IPS-18c (cell line): ENCODE measurements at regions not wholly inside any gene's neighbourhood (a gene's known extent, or its start where the extent isn't known, plus 50 kb on each side); places are given as distances from the start of the nearest gene placed in this dataset.

Experiments used
- H3K4me3 ChIP-seq: 2 replicates; pipeline ENCODE4 v1.7.0; 2013; ENCODE audit warnings: low read depth, mild to moderate bottlenecking, low read length, moderate library complexity; ENCODE audit not compliant: insufficient read depth
- H3K9me3 ChIP-seq: one replicate; pipeline ENCODE4 v1.6.1; 2013; ENCODE audit warnings: mild to moderate bottlenecking, low read length, moderate library complexity; ENCODE audit not compliant: control insufficient read depth, insufficient read depth

DNA sequence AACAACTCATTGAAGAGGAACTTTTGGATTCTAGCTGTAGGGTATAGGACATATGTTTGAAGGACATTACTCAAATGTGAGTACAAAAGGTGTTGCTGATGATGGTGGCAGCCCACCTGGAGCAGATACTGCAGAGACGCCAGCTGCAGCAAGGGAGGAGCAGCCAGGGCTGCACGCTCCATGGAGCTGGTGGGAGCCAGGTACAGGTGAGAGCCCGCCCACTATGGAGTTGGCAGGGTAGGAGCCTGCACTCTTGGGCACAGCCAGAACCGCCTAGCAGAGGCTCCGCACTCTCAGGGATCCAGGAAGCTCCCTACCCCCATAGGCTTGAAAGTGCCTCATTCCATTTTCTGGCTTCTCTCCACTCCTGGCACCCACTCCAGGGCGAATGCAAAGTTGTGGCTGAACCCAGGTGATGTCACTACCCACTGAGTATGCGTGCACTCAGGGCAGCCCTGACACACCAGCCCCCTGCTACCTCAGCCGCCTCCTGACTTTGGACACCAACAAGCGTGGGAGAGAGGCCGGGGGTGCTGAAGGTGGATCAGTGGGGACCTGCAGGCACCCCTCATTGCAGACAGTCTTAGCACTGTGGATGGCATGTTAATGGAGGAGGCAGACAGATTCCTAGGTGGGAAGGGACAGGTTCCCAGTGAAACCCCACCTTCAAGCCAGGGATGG, 761.1 kb downstream of the IPMK start:
- H3K9me3 ChIP-seq: no peaks in the 10 kb centered on the region
- H3K4me3 ChIP-seq: no peak overlapping the region

DNA sequence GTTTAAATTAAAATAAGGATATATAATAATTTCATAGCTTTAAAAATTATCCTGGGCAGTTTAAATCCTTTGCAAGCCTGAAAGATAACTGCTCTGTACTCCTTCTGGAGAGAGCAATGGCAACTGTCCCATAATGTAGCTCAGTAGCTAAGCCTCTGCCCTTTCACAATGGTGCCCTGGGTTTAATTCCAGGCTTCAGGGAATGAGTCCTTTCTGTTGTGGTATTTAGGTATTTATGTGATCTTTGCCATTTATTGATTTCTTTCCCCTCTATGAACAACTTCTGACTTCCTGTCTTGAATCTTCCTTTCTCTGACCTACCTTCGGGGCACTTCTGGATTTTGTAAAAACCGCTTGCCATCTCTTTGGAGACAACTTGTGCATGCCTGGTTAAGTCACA, 773.2 kb downstream of the IPMK start:
- Histone ChIP-seq H3K9me3 (no peaks in the 10 kb centered on the region), H3K4me3 (no peak overlapping the region)

GRCh38 chr10:57482259-57482658, 785.4 kb downstream of the IPMK start:
- H3K9me3 ChIP-seq: no peaks in the 10 kb centered on the region
- no peak overlapping the region for H3K4me3 ChIP-seq

DNA sequence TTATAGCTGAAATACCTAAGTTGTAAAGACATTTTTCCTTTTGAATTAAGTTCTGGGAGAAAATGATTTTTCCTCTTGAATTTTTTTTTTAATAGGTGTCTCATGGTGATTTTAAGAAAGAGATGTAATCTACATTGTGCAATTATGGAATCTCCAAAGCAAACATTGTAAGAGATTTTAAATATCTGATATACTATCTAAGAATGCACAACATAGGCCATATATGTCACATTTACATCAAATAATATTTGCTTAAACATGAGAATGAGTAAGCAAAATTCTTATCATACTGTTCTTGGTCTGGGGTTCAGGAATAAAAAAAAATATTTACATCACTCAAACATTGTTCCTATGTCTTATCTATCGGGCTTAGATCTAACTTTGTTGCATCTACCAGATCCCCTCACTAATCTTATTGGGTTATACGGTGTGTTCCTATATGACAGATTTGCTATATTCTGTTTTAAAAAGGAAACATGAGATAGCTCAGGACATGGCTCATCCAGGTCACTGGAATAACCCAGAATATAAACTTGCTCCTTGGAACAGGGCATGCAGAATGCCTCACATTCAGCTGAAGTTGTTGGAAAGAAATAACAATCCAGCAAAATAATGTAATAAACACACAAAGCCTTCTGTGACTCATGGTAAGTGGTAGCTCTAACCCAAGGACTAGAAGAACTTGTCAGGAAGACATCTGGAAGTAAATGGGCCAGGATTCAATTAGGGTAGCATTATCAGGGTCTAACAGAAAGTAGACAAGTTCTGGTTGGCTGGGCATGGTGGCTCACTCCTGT, 794.7 kb downstream of the IPMK start:
- Histone ChIP-seq H3K4me3 (no peak overlapping the region), H3K9me3 (no peaks in the 10 kb centered on the region)

DNA sequence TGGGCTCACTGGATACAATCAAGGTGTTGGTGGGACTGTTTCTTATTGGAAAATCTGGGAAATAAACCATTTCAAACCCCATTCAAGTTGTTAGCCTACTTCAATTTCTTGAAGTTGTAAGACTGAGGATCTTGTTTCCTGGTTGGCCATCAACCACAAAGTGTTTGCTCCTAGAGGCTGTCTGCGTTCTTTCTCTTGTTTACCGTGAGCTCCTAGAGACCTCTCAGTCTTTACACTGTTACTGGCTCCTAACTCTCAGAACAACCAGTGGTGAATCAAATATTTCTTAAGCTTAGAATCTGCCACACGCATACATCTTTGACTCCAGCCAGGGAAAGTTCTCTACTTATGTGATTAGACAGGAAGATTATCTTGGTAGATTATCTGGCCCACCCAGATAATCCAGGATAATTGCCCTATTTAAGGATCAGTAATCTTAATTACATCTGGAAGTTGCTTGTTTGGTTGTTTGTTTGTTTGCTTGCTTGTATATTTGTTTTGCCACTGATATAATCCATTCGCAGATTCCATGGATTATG, 798.7 kb downstream of the IPMK start:
- Histone ChIP-seq H3K9me3 (no peaks in the 10 kb centered on the region), H3K4me3 (no peak overlapping the region)

GRCh38 chr10:57465155-57465554, 802.5 kb downstream of the IPMK start:
- H3K4me3 ChIP-seq: no peak overlapping the region

DNA sequence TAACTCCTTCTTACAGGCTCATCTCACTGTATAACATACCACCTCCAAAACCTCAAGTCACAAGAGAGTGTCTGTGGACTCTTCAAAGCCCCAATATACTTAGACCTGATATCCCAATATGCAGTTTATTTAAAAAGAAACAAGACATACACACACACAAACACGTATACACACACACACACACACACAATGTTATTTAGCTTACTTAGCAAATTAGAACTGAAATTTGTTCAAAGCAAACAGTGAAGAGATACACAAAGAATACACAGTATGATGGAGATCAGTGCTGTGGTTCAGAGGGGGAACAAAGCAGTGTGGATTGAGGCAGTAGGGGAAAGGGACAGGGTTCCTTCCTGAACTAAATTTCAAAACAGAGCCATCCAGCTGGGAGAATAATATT, 807.2 kb downstream of the IPMK start:
- no peaks in the 10 kb centered on the region for H3K9me3 ChIP-seq
- no peak overlapping the region for H3K4me3 ChIP-seq

More at GRCh38 chr10:57465155-57465554, 802.5 kb downstream of the IPMK start:
- no peaks in the 10 kb centered on the region for H3K9me3 ChIP-seq

- H3K9me3 ChIP-seq: no peaks in the 10 kb centered on the region
- H3K4me3 ChIP-seq: no peak overlapping the region
These were observed 809.7 kb downstream of the IPMK start for GRCh38 chr10:57457972-57458512.

DNA sequence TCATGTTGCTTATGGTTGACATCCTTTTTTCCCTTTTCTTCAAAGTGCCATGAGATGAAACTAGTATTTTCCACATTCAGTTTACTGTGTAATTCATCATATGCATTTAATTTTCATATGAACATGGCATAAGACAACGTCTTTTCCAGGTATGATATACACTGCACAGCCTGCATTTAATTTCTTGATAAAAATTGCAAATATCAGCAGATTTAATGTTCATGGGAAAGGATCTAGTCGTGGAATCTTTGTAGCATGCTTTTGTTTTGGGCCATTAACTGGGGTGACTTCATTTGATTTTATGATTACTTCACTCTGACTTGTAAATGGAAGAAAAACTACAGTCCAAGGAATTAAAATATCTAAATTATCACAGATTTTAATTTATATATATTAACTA, 837.3 kb downstream of the IPMK start:
- no peaks in the 10 kb centered on the region for H3K9me3 ChIP-seq
- H3K4me3 ChIP-seq: no peak overlapping the region

- H3K9me3 ChIP-seq: peaks cover 2% of the 10 kb centered on the region
- H3K4me3 ChIP-seq: no peak overlapping the region
These were observed 846.8 kb downstream of the IPMK start for GRCh38 chr10:57420881-57421280.

DNA sequence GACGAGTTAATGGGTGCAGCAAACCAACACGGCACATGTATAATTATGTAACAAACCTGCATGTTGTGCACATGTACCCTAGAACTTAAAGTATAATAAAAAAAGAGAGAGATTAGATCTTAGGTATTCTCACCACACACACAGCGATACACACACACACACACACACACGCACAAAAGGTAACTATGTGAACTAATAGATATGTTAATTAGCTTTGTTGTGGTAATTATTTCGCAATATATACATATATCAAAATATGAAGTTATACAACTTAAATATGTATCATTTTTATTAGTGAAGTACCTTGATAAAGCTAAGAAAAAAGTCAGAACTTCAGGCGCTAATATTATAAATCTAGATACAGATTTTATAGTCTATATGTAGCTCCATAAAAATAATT, 849.2 kb downstream of the IPMK start:
- H3K4me3 ChIP-seq: no peak overlapping the region
- peaks cover 2% of the 10 kb centered on the region for H3K9me3 ChIP-seq

DNA sequence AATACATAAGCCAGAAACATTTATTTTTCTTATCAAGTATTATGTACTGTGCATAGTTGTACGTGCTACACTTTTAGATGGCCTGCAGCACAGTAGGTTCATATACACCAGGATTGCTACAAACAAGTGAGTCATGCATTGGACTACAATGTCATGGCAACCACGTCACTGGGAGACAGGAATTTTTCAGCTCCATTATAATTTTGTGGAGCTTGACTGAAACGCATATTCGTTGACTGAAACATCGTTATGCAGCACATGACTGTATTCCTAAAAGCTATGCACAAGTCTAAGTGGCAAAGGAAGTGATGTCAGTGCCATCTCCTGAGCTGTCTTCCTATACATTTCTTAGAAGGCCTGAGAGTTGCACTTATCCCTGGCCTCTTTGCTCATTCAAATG, 871.8 kb downstream of the IPMK start:
- Histone ChIP-seq H3K9me3 (no peaks in the 10 kb centered on the region), H3K4me3 (no peak overlapping the region)

GRCh38 chr10:57367412-57367811, 900.3 kb downstream of the IPMK start:
- H3K9me3 ChIP-seq: no peaks in the 10 kb centered on the region
- no peak overlapping the region for H3K4me3 ChIP-seq

DNA sequence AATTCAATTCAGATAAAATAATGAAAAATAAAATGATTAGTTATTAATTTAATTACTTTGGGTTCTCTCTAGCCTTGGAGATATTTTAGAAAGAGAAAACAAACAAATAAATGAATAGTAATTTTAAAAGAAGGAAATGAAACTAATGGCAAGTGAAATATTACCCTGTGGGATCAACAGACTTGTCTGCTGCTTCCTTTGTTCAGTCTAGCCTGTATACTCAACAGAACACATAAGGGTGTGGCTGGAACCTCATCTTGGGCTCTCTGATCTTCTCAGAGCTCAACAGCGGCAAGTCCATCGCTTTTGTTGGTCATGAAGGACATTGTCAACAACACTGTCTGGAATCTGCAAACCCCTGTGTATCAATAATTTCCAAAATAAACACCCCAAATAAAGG, 904.9 kb downstream of the IPMK start:
- no peaks in the 10 kb centered on the region for H3K9me3 ChIP-seq
- H3K4me3 ChIP-seq: no peak overlapping the region

DNA sequence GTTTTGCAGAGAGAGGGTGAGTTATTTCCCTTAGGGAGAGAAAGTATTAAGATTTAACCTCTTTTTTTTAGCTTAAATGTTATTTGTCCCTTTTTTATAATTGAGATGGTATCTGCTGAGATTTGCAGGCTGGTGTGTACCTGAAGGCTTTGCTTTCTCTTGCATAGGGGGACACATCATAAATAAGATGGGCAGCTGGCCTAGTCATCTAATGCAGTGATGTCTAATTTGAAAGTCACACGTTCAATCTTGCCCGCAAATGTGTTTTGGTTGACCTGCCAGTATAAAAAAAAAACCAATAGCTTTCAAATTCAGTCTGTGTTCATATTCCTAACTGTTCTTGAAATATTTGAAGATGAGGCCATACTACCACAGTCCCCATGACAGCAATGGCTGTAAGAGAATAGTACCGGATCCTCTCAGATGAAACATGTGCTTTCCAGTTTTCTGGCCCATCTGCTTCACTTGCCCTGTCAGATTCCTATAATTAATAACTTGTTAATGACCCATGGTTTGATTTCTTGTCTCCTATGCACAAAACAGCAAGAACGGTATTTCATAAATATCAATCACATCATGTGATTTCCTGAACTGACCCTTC, 914.2 kb downstream of the IPMK start:
- Histone ChIP-seq H3K9me3 (no peaks in the 10 kb centered on the region), H3K4me3 (no peak overlapping the region)

DNA sequence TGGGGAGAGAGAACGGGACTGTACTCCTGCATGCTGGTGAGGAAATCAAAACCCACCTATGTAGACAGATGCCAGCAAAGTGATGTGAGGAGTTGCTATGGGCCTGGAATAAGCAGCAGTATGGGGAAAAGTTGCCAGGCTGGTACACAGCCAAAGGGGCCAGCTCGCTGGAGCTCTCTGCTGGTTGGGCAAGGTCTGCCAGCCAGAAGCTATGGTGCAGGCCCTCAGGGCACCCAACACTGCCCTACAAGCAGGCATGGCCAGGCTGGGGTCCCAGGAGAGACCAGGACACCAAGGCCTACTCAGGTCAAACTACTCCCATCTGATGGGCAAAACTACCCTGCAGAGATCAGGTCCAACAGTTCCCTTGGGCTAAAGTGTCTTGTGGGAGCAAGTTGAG, 916.6 kb downstream of the IPMK start:
- no peak overlapping the region for H3K4me3 ChIP-seq
- no peaks in the 10 kb centered on the region for H3K9me3 ChIP-seq

DNA sequence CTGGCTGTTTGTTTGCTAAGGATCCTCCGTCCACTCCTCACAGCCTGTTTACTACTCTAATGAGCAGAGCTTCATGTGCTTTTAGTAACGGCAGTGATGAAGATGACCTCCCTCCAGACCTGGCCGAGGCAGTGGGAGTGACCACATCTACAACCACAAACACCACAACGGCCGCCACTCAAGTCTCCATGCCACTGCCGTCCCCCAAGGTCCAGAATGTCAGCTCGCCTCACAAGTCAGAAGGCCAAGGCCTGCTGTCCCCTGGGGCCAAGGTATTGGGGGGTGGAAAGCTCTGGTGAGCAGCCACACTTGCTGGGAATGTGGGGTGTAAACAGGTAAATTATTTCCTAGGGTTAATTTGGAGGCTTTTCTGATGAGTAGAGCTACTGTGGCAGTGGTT, 926.4 kb downstream of the IPMK start:
- H3K9me3 ChIP-seq: peaks cover 13% of the 10 kb centered on the region
- H3K4me3 ChIP-seq: no peak overlapping the region
